Body of pancreas (tissue), 4 donors: ENCODE measurements at regions not wholly inside any gene's neighbourhood (a gene's known extent, or its start where the extent isn't known, plus 50 kb on each side); places are given as distances from the start of the nearest gene placed in this dataset.
A peak's percentile ranks its signal among the peaks of the same experiment; 100 is the strongest.
"Not testable (repeated sequence)": the region's sequence is repeated elsewhere in the genome, so short reads cannot be mapped to it uniquely, and the experiment has no call there.

ENCODE experiments used
- ATAC-seq: fragments of 150-250 bp; one replicate; pipeline ENCODE4 v1.9.1; 2016
- DNase-seq, 4 donors: peaks; one replicate each; pipeline ENCODE4 v3.0.0-alpha.2; 2019
- H3K27ac ChIP-seq, 4 donors: fragments of 200-600 bp; sonication (generic); 1 replicate in 3 of 4; 2 replicates in 1 of 4; pipeline versions ENCODE4 v1.5.1 to v1.6.1; 2016 to 2019; ENCODE audit warnings: mild to moderate bottlenecking in 1 of 4, mixed read lengths in 1 of 4, moderate library complexity in 1 of 4
- H3K27me3 ChIP-seq, 2 donors: fragments of 200-600 bp; sonication (generic); one replicate each; pipeline ENCODE4 v1.6.0; 2016; ENCODE audit warnings: mild to moderate bottlenecking in 1 of 2
- H3K36me3 ChIP-seq, 2 donors: fragments of 200-600 bp; sonication (generic); replicated peaks in 1 of 2; 2 replicates each; pipeline ENCODE4 v1.5.1; 2016; ENCODE audit warnings: low read depth in 2 of 2; ENCODE audit not compliant: insufficient read depth in 1 of 2
- H3K4me1 ChIP-seq: fragments of 200-600 bp; sonication (generic); one replicate; pipeline ENCODE4 v1.6.0; 2016
- H3K4me3 ChIP-seq, 2 donors: fragments of 200-600 bp; sonication (generic); 1 replicate in 1 of 2; 2 replicates in 1 of 2; pipeline ENCODE4 v1.5.1; 2016 to 2019
- H3K9me3 ChIP-seq, 3 donors: fragments of 200-600 bp; sonication (generic); 1 replicate in 2 of 3; 2 replicates in 1 of 3; pipeline ENCODE4 v1.5.1; 2016
- POLR2A ChIP-seq, 3 donors: fragments of 450-650 bp; IDR thresholded peaks; one replicate each; pipeline ENCODE4 v1.6.1; 2016; ENCODE audit warnings: antibody characterized with exemption in 3 of 3, mild to moderate bottlenecking in 2 of 3
- WGBS, 2 donors: methylation state at CpG; one replicate each; pipeline ENCODE4 v1.1.5; 2017; 5-methylcytosine and 5-hydroxymethylcytosine counted together
- intact Hi-C: fragments of 100-400 bp; cut with DNase I; formaldehyde crosslinking; loops from one replicate; pipeline ENCODE4 v1.15.1; 2023
- TF ChIP-seq, protein P1 (sequence below), 7 experiments: fragments of 450-650 bp in 4 of 7; fragments of 200-600 bp in 3 of 7; sonication (generic) in 3 of 7; IDR thresholded peaks; one replicate each; pipeline ENCODE4 v1.5.1; 2016 to 2019; ENCODE audit warnings: antibody characterized with exemption in 7 of 7

DNA sequence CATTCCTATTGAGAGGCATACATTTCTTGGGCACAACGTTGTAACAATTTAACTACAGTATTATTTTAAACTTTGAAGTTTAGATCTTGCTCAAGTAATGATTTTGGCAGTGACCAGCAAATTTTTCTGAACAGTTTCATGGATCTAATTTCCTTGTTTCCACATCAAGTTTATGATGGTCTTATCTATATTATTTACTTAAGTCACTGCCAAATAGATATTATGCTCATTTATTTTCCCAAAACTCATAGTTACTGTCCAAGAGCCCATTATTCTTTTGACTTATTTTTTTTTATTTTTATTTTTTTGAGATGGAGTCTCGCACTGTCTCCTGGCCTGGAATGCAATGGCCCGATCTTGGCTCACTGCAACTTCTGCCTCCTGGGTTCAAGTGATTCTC, 86.5 kb upstream of the TLE4 start:
- peak; percentile 48 for ATAC-seq
- 42 to 46% methylated on average over 3 of the region's 3 CpGs for WGBS, 2 donors
- Histone ChIP-seq H3K9me3 (no peaks in the 10 kb centered on the region), H3K36me3 (no peaks in the 10 kb centered on the region), H3K4me3 (no peak overlapping the region), H3K27me3 (no peaks in the 10 kb centered on the region), H3K27ac (no peak overlapping the region), H3K4me1 (peaks cover 19% of the 10 kb centered on the region)
- intact Hi-C loops, result no loop called here
- DNase-seq, result no peak
- no peak for TF ChIP-seq POLR2A (IDR thresholded peaks at IDR 0.05)
- TF ChIP-seq, protein P1, sequence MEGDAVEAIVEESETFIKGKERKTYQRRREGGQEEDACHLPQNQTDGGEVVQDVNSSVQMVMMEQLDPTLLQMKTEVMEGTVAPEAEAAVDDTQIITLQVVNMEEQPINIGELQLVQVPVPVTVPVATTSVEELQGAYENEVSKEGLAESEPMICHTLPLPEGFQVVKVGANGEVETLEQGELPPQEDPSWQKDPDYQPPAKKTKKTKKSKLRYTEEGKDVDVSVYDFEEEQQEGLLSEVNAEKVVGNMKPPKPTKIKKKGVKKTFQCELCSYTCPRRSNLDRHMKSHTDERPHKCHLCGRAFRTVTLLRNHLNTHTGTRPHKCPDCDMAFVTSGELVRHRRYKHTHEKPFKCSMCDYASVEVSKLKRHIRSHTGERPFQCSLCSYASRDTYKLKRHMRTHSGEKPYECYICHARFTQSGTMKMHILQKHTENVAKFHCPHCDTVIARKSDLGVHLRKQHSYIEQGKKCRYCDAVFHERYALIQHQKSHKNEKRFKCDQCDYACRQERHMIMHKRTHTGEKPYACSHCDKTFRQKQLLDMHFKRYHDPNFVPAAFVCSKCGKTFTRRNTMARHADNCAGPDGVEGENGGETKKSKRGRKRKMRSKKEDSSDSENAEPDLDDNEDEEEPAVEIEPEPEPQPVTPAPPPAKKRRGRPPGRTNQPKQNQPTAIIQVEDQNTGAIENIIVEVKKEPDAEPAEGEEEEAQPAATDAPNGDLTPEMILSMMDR (IDR thresholded peaks at IDR 0.05), result no peak

DNA sequence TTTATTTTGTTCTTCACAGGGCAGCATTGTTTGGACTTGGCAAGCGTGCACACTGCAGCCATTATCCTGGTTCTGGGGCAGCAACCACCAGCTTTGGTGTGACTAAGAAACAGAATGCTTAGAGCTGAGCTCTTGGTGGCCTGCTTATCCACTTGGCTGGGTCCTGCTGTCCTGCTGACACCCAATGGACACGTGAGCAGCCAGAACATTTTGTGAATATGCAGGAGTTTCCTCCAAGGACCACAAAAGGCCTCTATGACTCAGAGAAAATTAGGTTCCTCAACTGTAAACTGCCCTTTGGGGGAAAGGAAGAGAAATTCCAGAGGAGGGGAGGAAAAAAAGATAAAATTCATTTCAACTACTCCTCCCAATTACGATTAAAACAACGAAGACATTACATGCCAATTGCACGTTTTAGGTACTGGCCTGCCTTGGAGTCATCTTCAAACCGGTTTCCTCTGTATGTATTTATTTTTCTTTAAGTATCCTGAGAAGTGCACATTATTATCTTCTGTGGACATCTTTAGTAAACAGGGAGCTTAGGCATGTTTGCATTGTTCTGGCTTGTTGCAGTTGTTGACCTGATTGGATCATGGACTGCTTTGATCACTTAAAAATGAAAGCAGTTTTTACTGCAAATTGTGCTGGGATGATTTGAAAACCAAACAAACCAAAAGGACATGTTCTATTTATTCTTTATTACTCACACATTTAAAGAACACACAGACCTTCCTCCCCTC, 82.3 kb upstream of the TLE4 start:
- intact Hi-C loops, result no loop called here
- Histone ChIP-seq H3K27me3 (no peaks in the 10 kb centered on the region), H3K36me3 (no peaks in the 10 kb centered on the region), H3K4me1 (peaks cover 31% of the 10 kb centered on the region), H3K27ac (peak overlapping the region in 3 of 4 donors; percentile 25 to 66 (median 43)), H3K9me3 (no peaks in the 10 kb centered on the region), H3K4me3 (no peak overlapping the region)
- no peak for TF ChIP-seq POLR2A (IDR thresholded peaks at IDR 0.05)
- TF ChIP-seq, protein P1 (IDR thresholded peaks at IDR 0.05), result no peak
- peak; percentile 85 for ATAC-seq
- peak; percentile 34 to 74 (median 52) for DNase-seq
- 51 to 54% methylated on average over 6 of the region's 6 CpGs for WGBS, 2 donors

DNA sequence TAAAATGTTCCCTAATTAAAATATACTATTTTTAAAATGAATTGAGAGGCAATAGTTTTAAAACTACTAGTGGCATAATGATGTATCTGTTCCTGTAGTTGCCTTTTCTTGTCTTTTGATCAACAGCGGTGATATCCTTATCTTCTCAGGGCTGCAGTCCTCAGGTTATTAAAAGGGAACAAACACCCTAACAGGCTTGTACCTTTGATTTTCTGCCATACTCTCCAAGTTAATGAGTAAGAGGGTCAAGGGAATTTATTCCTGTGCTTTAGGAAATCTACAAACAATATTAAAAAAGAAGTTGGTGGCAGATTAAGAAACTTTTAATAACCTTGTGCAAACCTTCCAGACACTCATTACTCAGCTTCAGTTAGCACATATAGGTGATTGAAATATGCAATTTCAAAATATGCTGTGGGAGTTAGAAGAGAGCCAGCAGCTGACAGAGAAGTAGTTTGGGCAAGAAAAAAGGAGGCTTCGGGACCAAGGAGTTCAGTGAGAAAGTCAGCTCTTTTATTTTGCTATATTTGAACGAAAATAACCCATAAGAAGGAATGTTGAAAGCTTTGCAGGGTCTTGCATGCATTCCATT, 81.0 kb upstream of the TLE4 start:
- TF ChIP-seq POLR2A (IDR thresholded peaks at IDR 0.05), result no peak
- TF ChIP-seq, protein P1 (IDR thresholded peaks at IDR 0.05), result no peak
- no peak overlapping the region for H3K27ac ChIP-seq
- no peaks in the 10 kb centered on the region for H3K9me3 ChIP-seq
- no peak for DNase-seq
- H3K4me1 ChIP-seq, result peaks cover 31% of the 10 kb centered on the region
- intact Hi-C loops, result no loop called here
- no peak overlapping the region for H3K4me3 ChIP-seq
- H3K36me3 ChIP-seq, result no peaks in the 10 kb centered on the region
- WGBS, 2 donors, result 10 to 16% methylated on average over 3 of the region's 3 CpGs
- no peaks in the 10 kb centered on the region for H3K27me3 ChIP-seq
- ATAC-seq, result peak; percentile 10

DNA sequence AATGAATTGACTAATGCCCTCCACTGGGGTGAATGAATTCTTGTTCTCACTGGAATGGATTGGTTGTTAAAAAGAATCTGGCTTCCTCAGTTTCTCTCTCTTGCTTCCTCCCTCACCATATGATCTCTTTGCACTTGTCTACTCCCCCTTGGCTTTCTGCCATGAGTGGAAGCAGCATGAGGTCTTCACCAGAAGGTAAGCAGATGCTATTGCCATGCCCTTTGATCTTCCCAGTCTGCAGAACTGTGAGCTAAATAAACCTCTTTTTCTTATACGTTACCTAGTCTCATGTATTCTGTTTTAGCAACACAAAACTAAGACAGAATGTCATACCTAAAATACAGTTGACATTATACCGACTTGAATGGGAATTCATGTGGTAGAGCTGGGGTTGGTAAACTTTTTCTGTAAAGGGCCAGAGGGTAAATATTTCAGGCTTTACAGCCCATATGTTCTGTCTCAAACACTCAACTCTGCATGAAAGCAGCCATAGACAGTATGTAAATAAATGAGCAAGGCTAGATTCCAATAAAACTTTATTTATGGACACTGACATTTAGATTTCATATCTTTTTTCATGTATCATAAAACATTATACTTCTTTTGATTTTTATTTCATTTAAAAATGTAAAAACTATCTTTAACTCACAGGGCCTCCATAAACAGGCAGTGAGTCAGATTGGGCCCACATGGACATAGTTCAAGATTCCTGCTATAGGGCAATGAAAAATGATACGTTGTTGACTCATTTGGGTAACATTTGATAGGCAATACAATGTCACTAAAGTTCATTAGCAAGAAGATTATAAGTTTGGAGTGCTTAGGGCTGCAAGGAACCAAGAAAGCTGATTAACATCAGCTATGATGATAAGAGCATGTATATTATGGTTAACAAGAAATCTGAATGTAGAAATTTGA, 79.4 kb upstream of the TLE4 start:
- no peaks in the 10 kb centered on the region for H3K27me3 ChIP-seq
- H3K36me3 ChIP-seq, result no peaks in the 10 kb centered on the region
- no peak for DNase-seq
- ATAC-seq, result no peak
- H3K9me3 ChIP-seq, result no peaks in the 10 kb centered on the region
- no peak overlapping the region for H3K27ac ChIP-seq
- no peak for TF ChIP-seq POLR2A (IDR thresholded peaks at IDR 0.05)
- TF ChIP-seq, protein P1 (IDR thresholded peaks at IDR 0.05), result no peak
- intact Hi-C loops, result no loop called here
- H3K4me3 ChIP-seq, result no peak overlapping the region
- 87 to 95% methylated on average over 3 of the region's 3 CpGs for WGBS, 2 donors
- H3K4me1 ChIP-seq, result peaks cover 31% of the 10 kb centered on the region

DNA sequence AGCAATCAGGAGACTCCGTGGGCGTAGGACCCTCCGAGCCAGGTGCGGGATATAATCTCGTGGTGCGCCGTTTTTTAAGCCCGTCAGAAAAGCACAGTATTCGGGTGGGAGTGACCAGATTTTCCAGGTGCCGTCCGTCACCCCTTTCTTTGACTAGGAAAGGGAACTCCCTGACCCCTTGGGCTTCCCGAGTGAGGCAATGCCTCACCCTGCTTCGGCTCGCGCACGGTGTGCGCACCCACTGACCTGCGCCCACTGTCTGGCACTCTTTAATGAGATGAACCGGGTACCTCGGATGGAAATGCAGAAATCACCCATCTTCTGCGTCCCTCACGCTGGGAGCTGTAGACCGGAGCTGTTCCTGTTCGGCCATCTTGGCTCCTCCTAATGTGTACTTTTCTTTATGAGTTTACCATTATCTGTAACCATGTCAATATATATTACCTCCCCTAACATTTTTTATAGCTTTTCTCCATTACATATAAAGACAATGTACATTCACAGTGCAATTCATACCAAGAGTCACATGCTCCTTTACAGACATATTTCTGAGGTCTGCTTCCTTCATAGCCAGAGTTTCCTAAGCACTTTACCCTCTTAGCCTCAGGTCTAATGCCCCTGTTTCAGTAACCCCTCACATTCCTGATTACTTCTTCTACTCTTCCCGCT, 71.4 kb upstream of the TLE4 start:
- WGBS, 2 donors, result 91 to 92% methylated on average over 25 of the region's 25 CpGs
- H3K27me3 ChIP-seq, DNase-seq, intact Hi-C loops, H3K27ac ChIP-seq, ATAC-seq, H3K9me3 ChIP-seq, H3K4me3 ChIP-seq, H3K36me3 ChIP-seq, H3K4me1 ChIP-seq: not testable (repeated sequence)
